Right ventricle myocardium inferior (tissue), 1 donor: ENCODE measurements at regions not wholly inside any gene's neighbourhood (a gene's known extent, or its start where the extent isn't known, plus 50 kb on each side); places are given as distances from the start of the nearest gene placed in this dataset.

Experiments
- ATAC-seq: fragments of 200-7000 bp; cut with Tn5 transposase; one replicate; pipeline ENCODE4 v1.9.1; 2020; ENCODE audit warnings: mild to moderate bottlenecking, moderate library complexity
- DNase-seq: peaks from one replicate; pipeline ENCODE4 v3.0.0; 2021; ENCODE audit errors: missing footprints
- intact Hi-C: fragments of 100-400 bp; cut with DNase I; formaldehyde crosslinking; loops from one replicate; pipeline ENCODE4 v1.11.0; 2022
- donor health status: DM: no; HTN: yes; CAD: no; lungs with severe emphysema.

DNA sequence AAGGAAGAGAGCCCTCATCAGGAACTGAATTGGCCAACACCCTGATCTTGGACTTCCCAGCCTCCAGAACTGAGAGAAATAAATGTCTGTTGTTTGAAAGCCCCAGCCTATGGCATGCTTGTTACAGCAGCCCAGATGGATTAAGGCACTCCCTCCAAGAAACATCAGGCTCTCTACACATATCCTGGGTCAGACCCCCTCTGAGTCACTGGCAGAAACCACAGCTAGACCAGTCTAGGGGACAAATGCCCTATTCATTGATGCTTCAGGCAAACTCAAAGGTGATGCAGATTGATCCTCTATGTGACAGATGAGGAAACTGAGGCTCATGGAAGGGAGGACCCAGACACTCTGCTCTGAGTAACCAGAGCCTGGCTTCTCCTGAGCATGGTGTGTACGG is 116.8 kb downstream of the WSCD1 start:
- DNase-seq (no peak), ATAC-seq (no peak)
- intact Hi-C loops: no loop called here

GRCh38 chr17:6184508-6184907 is 114.3 kb downstream of the WSCD1 start:
- intact Hi-C loops: no loop called here
- ATAC-seq: no peak
- DNase-seq: no peak

GRCh38 chr17:6179017-6179416 is 108.8 kb downstream of the WSCD1 start:
- no peak for ATAC-seq
- intact Hi-C loops: no loop called here
- DNase-seq: no peak

GRCh38 chr17:6177941-6178694 is 107.9 kb downstream of the WSCD1 start:
- DNase-seq (no peak), ATAC-seq (no peak)
- intact Hi-C loops: no loop called here
